Fibroblast of lung (primary cell): ENCODE measurements at regions not wholly inside any gene's neighbourhood (a gene's known extent, or its start where the extent isn't known, plus 50 kb on each side); places are given as distances from the start of the nearest gene placed in this dataset.
"Not testable (repeated sequence)": the region's sequence is repeated elsewhere in the genome, so short reads cannot be mapped to it uniquely, and the experiment has no call there.

Experiments
- CTCF ChIP-seq, 2 donors: IDR thresholded peaks in 1 of 2; conservative IDR thresholded peaks in 1 of 2; 1 replicate in 1 of 2; 2 replicates in 1 of 2; pipeline ENCODE4 v1.5.1; 2011 to 2012; ENCODE audit warnings: low read length in 2 of 2, control low read depth in 1 of 2, inconsistent platforms in 1 of 2, low read depth in 1 of 2, mild to moderate bottlenecking in 1 of 2
- EZH2 ChIP-seq: IDR thresholded peaks from 2 replicates; pipeline ENCODE4 v1.5.1; 2012; ENCODE audit warnings: low read length, control low read depth, mild to moderate bottlenecking; ENCODE audit errors: missing control alignments

GRCh38 chr6:57759850-57760249 lies 442.4 kb downstream of the PRIM2 start:
- TF ChIP-seq CTCF (conservative IDR thresholded peaks at IDR 0.05 in 1 of 2, IDR thresholded peaks at IDR 0.05 in 1 of 2; ENCODE audit: low read depth in 1 of 2, low read length in 2 of 2); EZH2: not testable (repeated sequence)
